Liver (tissue), 8 donors: ENCODE measurements at regions not wholly inside any gene's neighbourhood (a gene's known extent, or its start where the extent isn't known, plus 50 kb on each side); places are given as distances from the start of the nearest gene placed in this dataset.

ENCODE experiments used
- DNase-seq: peaks from one replicate; pipeline ENCODE4 v3.0.0-alpha.2; 2017; ENCODE audit warnings: low spot score
- H3K27ac ChIP-seq, 2 donors: one replicate each; pipeline ENCODE4 v1.7.0; 2013; ENCODE audit warnings: inconsistent platforms in 2 of 2, low read length in 2 of 2, control low read depth in 1 of 2, low read depth in 1 of 2, mild to moderate bottlenecking in 1 of 2
- H3K27me3 ChIP-seq, 4 donors: one replicate each; pipeline versions ENCODE4 v1.6.1 to v1.7.0; 2013; ENCODE audit warnings: low read length in 3 of 4, inconsistent platforms in 1 of 4, mild to moderate bottlenecking in 1 of 4, moderate library complexity in 1 of 4; ENCODE audit not compliant: control insufficient read depth in 4 of 4, insufficient read depth in 4 of 4
- H3K36me3 ChIP-seq, 4 donors: one replicate each; pipeline versions ENCODE4 v1.6.1 to v1.7.0; 2013; ENCODE audit warnings: low read length in 3 of 4, mild to moderate bottlenecking in 3 of 4, low read depth in 1 of 4, moderate library complexity in 1 of 4; ENCODE audit not compliant: control insufficient read depth in 4 of 4, insufficient read depth in 3 of 4
- H3K4me1 ChIP-seq, 4 donors: one replicate each; pipeline versions ENCODE4 v1.6.1 to v1.7.0; 2013; ENCODE audit warnings: low read length in 3 of 4, mild to moderate bottlenecking in 3 of 4, moderate library complexity in 1 of 4; ENCODE audit not compliant: control insufficient read depth in 4 of 4, insufficient read depth in 4 of 4
- H3K4me3 ChIP-seq, 3 donors: one replicate each; pipeline versions ENCODE4 v1.6.1 to v1.7.0; 2013; ENCODE audit warnings: low read length in 3 of 3, control low read depth in 1 of 3, low read depth in 1 of 3, mild to moderate bottlenecking in 1 of 3
- H3K9ac ChIP-seq, 2 donors: one replicate each; pipeline ENCODE4 v1.7.0; 2013; ENCODE audit warnings: low read length in 2 of 2, mild to moderate bottlenecking in 2 of 2, moderate library complexity in 2 of 2, control low read depth in 1 of 2, low read depth in 1 of 2
- H3K9me3 ChIP-seq, 4 donors: one replicate each; pipeline versions ENCODE4 v1.6.1 to v1.7.0; 2013; ENCODE audit warnings: low read length in 3 of 4; ENCODE audit not compliant: control insufficient read depth in 4 of 4
- EGR1 ChIP-seq, 2 donors: IDR thresholded peaks; 2 replicates each; pipeline ENCODE4 v1.6.1; 2016 to 2018; ENCODE audit warnings: antibody characterized with exemption in 2 of 2, low read depth in 2 of 2
- FOXA1 ChIP-seq: IDR thresholded peaks from 2 replicates; pipeline ENCODE4 v1.6.1; 2016; ENCODE audit warnings: antibody characterized with exemption
- FOXA2 ChIP-seq: IDR thresholded peaks from 2 replicates; pipeline ENCODE4 v1.6.1; 2016; ENCODE audit warnings: antibody characterized with exemption
- GABPA ChIP-seq, 2 donors: IDR thresholded peaks in 1 of 2; conservative IDR thresholded peaks in 1 of 2; 2 replicates each; pipeline ENCODE4 v1.6.1; 2016; ENCODE audit warnings: antibody characterized with exemption in 2 of 2, mild to moderate bottlenecking in 1 of 2, moderate library complexity in 1 of 2
- HNF4A ChIP-seq, 2 donors: conservative IDR thresholded peaks; 2 replicates each; pipeline ENCODE4 v1.6.1; 2016; ENCODE audit warnings: antibody characterized with exemption in 2 of 2, mild to moderate bottlenecking in 2 of 2
- HNF4G ChIP-seq: IDR thresholded peaks from 2 replicates; pipeline ENCODE4 v1.6.1; 2016; ENCODE audit warnings: antibody characterized with exemption
- JUND ChIP-seq, 2 donors: IDR thresholded peaks; 2 replicates each; pipeline ENCODE4 v1.6.1; 2016; ENCODE audit warnings: antibody characterized with exemption in 2 of 2
- NR2F2 ChIP-seq: IDR thresholded peaks from 2 replicates; pipeline ENCODE4 v1.6.1; 2016; ENCODE audit warnings: antibody characterized with exemption
- RAD21 ChIP-seq, 2 donors: IDR thresholded peaks; 2 replicates each; pipeline ENCODE4 v1.6.1; 2016; ENCODE audit warnings: antibody characterized with exemption in 2 of 2, mild to moderate bottlenecking in 2 of 2
- RXRA ChIP-seq, 2 donors: IDR thresholded peaks; 2 replicates each; pipeline ENCODE4 v1.6.1; 2017 to 2018; ENCODE audit warnings: antibody characterized with exemption in 2 of 2, mild to moderate bottlenecking in 1 of 2
- SP1 ChIP-seq: IDR thresholded peaks from 2 replicates; pipeline ENCODE4 v1.6.1; 2018; ENCODE audit warnings: antibody characterized with exemption, mild to moderate bottlenecking
- TAF1 ChIP-seq: conservative IDR thresholded peaks from 2 replicates; pipeline ENCODE4 v1.6.1; 2016; ENCODE audit warnings: antibody characterized with exemption, mild to moderate bottlenecking
- WGBS: extraction: QIAGEN DNeasy Blood & Tissue Kit; methylation state at CpG from one replicate; pipeline ENCODE4 v1.1.7; 2013; 5-methylcytosine and 5-hydroxymethylcytosine counted together
- TF ChIP-seq, protein P1 (sequence below): IDR thresholded peaks from 2 replicates; pipeline ENCODE4 v1.6.1; 2016; ENCODE audit warnings: antibody characterized with exemption, mild to moderate bottlenecking
- TF ChIP-seq, protein P2 (sequence below): fragments of 150-350 bp; IDR thresholded peaks from 2 replicates; pipeline ENCODE4 v1.5.1; 2017; ENCODE audit warnings: improper control_type of control experiment, low read depth, low read length; ENCODE audit not compliant: missing input control
- TF ChIP-seq, protein P3 (sequence below): IDR thresholded peaks from 2 replicates; pipeline ENCODE4 v1.6.1; 2016; ENCODE audit warnings: antibody characterized with exemption
- TF ChIP-seq, protein P4 (sequence below): IDR thresholded peaks from 2 replicates; pipeline ENCODE4 v1.6.1; 2016; ENCODE audit warnings: antibody characterized with exemption
- TF ChIP-seq, protein P5 (sequence below): IDR thresholded peaks from 2 replicates; pipeline ENCODE4 v1.6.1; 2016; ENCODE audit warnings: antibody characterized with exemption
- donor health status: healthy.
- donor health status: healthy.
- donor health status: healthy.
- donor health status: healthy.
- donor health status: healthy.

DNA sequence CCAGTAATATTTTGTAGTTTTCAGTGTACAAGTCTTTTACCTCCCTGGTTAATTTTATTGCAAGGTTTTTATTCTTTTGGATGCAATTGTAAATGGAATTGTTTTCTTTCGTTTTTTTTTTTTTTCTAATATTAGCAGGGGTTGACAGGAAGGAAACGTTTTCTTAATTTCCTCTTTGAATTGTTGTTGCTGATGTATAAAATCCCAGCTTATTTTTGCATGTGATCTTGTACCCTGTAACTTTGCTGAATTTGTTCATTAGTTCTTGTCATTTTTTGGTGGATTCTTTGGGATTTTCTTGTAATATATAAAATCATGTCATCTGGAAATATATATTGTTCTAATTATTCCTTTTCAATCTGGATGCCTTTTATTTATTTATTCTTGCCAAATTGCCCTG lies 65.0 kb upstream of the ANKH start:
- H3K27ac ChIP-seq = no peak overlapping the region
- no peaks in the 10 kb centered on the region for H3K9me3 ChIP-seq
- TF ChIP-seq, protein P1, sequence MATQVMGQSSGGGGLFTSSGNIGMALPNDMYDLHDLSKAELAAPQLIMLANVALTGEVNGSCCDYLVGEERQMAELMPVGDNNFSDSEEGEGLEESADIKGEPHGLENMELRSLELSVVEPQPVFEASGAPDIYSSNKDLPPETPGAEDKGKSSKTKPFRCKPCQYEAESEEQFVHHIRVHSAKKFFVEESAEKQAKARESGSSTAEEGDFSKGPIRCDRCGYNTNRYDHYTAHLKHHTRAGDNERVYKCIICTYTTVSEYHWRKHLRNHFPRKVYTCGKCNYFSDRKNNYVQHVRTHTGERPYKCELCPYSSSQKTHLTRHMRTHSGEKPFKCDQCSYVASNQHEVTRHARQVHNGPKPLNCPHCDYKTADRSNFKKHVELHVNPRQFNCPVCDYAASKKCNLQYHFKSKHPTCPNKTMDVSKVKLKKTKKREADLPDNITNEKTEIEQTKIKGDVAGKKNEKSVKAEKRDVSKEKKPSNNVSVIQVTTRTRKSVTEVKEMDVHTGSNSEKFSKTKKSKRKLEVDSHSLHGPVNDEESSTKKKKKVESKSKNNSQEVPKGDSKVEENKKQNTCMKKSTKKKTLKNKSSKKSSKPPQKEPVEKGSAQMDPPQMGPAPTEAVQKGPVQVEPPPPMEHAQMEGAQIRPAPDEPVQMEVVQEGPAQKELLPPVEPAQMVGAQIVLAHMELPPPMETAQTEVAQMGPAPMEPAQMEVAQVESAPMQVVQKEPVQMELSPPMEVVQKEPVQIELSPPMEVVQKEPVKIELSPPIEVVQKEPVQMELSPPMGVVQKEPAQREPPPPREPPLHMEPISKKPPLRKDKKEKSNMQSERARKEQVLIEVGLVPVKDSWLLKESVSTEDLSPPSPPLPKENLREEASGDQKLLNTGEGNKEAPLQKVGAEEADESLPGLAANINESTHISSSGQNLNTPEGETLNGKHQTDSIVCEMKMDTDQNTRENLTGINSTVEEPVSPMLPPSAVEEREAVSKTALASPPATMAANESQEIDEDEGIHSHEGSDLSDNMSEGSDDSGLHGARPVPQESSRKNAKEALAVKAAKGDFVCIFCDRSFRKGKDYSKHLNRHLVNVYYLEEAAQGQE = no peak
- TF ChIP-seq TAF1 (no peak), SP1 (no peak), RXRA (IDR thresholded peaks at IDR 0.05) (no peak), JUND (IDR thresholded peaks at IDR 0.05) (no peak), FOXA1 (no peak), EGR1 (IDR thresholded peaks at IDR 0.05; ENCODE audit: low read depth in 2 of 2) (no peak), GABPA (IDR thresholded peaks at IDR 0.05 in 1 of 2, conservative IDR thresholded peaks at IDR 0.05 in 1 of 2) (no peak), HNF4G (no peak), FOXA2 (no peak), NR2F2 (no peak)
- TF ChIP-seq, protein P2, sequence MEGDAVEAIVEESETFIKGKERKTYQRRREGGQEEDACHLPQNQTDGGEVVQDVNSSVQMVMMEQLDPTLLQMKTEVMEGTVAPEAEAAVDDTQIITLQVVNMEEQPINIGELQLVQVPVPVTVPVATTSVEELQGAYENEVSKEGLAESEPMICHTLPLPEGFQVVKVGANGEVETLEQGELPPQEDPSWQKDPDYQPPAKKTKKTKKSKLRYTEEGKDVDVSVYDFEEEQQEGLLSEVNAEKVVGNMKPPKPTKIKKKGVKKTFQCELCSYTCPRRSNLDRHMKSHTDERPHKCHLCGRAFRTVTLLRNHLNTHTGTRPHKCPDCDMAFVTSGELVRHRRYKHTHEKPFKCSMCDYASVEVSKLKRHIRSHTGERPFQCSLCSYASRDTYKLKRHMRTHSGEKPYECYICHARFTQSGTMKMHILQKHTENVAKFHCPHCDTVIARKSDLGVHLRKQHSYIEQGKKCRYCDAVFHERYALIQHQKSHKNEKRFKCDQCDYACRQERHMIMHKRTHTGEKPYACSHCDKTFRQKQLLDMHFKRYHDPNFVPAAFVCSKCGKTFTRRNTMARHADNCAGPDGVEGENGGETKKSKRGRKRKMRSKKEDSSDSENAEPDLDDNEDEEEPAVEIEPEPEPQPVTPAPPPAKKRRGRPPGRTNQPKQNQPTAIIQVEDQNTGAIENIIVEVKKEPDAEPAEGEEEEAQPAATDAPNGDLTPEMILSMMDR = no peak
- TF ChIP-seq, protein P3, sequence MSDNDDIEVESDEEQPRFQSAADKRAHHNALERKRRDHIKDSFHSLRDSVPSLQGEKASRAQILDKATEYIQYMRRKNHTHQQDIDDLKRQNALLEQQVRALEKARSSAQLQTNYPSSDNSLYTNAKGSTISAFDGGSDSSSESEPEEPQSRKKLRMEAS = no peak
- TF ChIP-seq, protein P4, sequence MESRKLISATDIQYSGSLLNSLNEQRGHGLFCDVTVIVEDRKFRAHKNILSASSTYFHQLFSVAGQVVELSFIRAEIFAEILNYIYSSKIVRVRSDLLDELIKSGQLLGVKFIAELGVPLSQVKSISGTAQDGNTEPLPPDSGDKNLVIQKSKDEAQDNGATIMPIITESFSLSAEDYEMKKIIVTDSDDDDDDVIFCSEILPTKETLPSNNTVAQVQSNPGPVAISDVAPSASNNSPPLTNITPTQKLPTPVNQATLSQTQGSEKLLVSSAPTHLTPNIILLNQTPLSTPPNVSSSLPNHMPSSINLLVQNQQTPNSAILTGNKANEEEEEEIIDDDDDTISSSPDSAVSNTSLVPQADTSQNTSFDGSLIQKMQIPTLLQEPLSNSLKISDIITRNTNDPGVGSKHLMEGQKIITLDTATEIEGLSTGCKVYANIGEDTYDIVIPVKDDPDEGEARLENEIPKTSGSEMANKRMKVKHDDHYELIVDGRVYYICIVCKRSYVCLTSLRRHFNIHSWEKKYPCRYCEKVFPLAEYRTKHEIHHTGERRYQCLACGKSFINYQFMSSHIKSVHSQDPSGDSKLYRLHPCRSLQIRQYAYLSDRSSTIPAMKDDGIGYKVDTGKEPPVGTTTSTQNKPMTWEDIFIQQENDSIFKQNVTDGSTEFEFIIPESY = no peak
- TF ChIP-seq, protein P5, sequence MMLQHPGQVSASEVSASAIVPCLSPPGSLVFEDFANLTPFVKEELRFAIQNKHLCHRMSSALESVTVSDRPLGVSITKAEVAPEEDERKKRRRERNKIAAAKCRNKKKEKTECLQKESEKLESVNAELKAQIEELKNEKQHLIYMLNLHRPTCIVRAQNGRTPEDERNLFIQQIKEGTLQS = no peak
- no peak overlapping the region for H3K4me3 ChIP-seq
- DNase-seq = no peak
- no peaks in the 10 kb centered on the region for H3K27me3 ChIP-seq
- no peak overlapping the region for H3K9ac ChIP-seq
- no peaks in the 10 kb centered on the region for H3K36me3 ChIP-seq
- H3K4me1 ChIP-seq = no peaks in the 10 kb centered on the region
- WGBS = 52% methylated on average over 2 of the region's 2 CpGs

DNA sequence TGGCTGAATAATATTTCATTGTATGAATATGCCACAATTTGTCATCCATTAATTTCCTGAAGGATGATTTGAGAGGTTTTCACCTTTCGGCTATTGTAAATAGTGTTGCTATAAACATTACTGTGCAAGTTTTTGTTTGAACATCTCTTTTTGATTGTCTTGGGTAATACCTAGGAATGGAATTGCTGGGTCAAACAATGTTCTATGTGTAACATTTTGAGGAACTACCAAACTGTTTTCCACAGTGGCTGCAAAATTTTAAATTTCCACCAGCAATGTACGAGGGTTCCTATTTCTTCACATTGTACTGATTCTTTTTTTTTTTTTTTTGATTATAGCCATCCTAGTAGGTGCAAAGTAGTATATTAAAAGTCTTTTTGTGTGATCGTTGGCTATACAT lies 63.8 kb upstream of the ANKH start:
- Histone ChIP-seq H3K9ac (no peak overlapping the region), H3K4me1 (no peaks in the 10 kb centered on the region), H3K27me3 (no peaks in the 10 kb centered on the region), H3K4me3 (no peak overlapping the region), H3K27ac (no peak overlapping the region), H3K36me3 (no peaks in the 10 kb centered on the region), H3K9me3 (no peaks in the 10 kb centered on the region)
- DNase-seq = no peak
- WGBS = 90% methylated on average over 3 of the region's 3 CpGs
- TF ChIP-seq HNF4A (conservative IDR thresholded peaks at IDR 0.05) (no peak), JUND (IDR thresholded peaks at IDR 0.05) (no peak), FOXA1 (no peak), RAD21 (IDR thresholded peaks at IDR 0.05) (no peak), GABPA (IDR thresholded peaks at IDR 0.05 in 1 of 2, conservative IDR thresholded peaks at IDR 0.05 in 1 of 2) (no peak), EGR1 (IDR thresholded peaks at IDR 0.05; ENCODE audit: low read depth in 2 of 2) (no peak), FOXA2 (no peak)
- TF ChIP-seq, protein P4 = no peak
- TF ChIP-seq, protein P5 = no peak
